ENCODE measurements at regions not wholly inside any gene's neighbourhood (a gene's known extent, or its start where the extent isn't known, plus 50 kb on each side); places are given as distances from the start of the nearest gene placed in this dataset.

DNA sequence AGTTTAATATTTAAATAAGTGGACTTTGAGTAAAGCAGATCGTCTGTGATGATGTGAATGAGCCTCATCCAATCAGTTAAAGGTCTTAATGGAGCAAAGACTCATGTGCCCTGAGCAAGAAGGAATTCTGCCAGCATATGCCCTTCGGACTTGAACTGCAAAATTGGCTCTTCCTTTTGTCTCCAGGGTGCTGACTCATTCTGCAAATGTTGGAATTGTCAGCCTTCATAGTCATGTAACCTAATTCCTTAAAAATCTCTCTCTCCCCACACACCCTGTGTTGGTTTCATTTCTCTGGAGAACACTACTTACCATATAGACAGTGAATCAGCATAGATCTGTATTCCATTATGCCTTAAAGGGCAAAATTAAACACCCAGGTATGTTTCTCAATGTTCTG is 609.8 kb upstream of the GALNTL6 start:
- dilution Hi-C loops (cut with MboI; ENCODE audit: extremely low pct_ligation_motif_present, low sequenced_read_pairs): no loop called here
- DNase-seq (ENCODE audit: low read depth, low spot score): no peak
- no peaks in the 10 kb centered on the region for H3K36me3 ChIP-seq (ENCODE audit: control insufficient read depth in 2 of 2, extremely low read depth in 1 of 2, insufficient read depth in 2 of 2, low read length in 2 of 2)
- H3K9ac ChIP-seq (replicated peaks; ENCODE audit: extremely low read depth, insufficient read depth, low read length): no peak overlapping the region
- no peaks in the 10 kb centered on the region for H3K9me1 ChIP-seq (replicated peaks; ENCODE audit: control insufficient read depth, extremely low read depth, insufficient read depth, low read length)
- no peaks in the 10 kb centered on the region for H3K79me2 ChIP-seq (ENCODE audit: control insufficient read depth, insufficient read depth, low read length)
- no peaks in the 10 kb centered on the region for H4K20me1 ChIP-seq (replicated peaks; ENCODE audit: control insufficient read depth, extremely low read depth, insufficient read depth, low read length)
- H3K9me3 ChIP-seq (replicated peaks; ENCODE audit: control insufficient read depth, insufficient read depth, low read length): peaks cover 2% of the 10 kb centered on the region
- H3K27ac ChIP-seq (ENCODE audit: insufficient read depth, low read depth, low read length): no peak overlapping the region
- H3K4me3 ChIP-seq (replicated peaks in 1 of 3; ENCODE audit: insufficient read depth in 1 of 3, low read depth in 1 of 3, low read length in 3 of 3): no peak overlapping the region
- no peak overlapping the region for H2AFZ ChIP-seq (ENCODE audit: low read depth, low read length)
- ChIA-PET CTCF (no interaction called here), POLR2A (no interaction called here)
- TF ChIP-seq MYC (IDR thresholded peaks at IDR 0.05; ENCODE audit: low read depth, low read length): no peak
- TF ChIP-seq POLR2AphosphoS5 (IDR thresholded peaks at IDR 0.05; ENCODE audit: insufficient read depth, low read depth, low read length): no peak
- TF ChIP-seq JUN (IDR thresholded peaks at IDR 0.05; ENCODE audit: borderline replicate concordance, insufficient read depth, insufficient read length, low read depth): no peak
- TF ChIP-seq MAX (IDR thresholded peaks at IDR 0.05; ENCODE audit: insufficient read depth, insufficient read length): no peak
- no peak for TF ChIP-seq EZH2 (IDR thresholded peaks at IDR 0.05; ENCODE audit: borderline replicate concordance, low read depth, low read length, severe bottlenecking)
- no peak for TF ChIP-seq POLR2A (IDR thresholded peaks at IDR 0.05; ENCODE audit: low read depth, low read length)
- no peak for TF ChIP-seq CTCF (IDR thresholded peaks at IDR 0.05; ENCODE audit: extremely low read depth in 1 of 2, insufficient read depth in 1 of 2, low read depth in 1 of 2, low read length in 2 of 2)
- no peak for TF ChIP-seq GATA2 (IDR thresholded peaks at IDR 0.05; ENCODE audit: insufficient read depth, insufficient read length, low read depth, low read length)
- TF ChIP-seq FOS (IDR thresholded peaks at IDR 0.05; ENCODE audit: borderline replicate concordance, insufficient read depth, low read length): no peak
- FAIRE-seq: no peak
- intact Hi-C loops (cut with micrococcal nuclease): no loop called here
- H3K4me1 ChIP-seq (ENCODE audit: control insufficient read depth, extremely low read depth, insufficient read depth, low read length): no peaks in the 10 kb centered on the region
- no TSS peak for BruUV-seq (replicated peaks)
- H3K4me2 ChIP-seq (ENCODE audit: insufficient read depth, low read length): no peak overlapping the region
- no peaks in the 10 kb centered on the region for H3K27me3 ChIP-seq (ENCODE audit: control insufficient read depth in 2 of 2, insufficient read depth in 2 of 2, low read length in 2 of 2)
